Right lobe of liver (tissue), 6 donors: ENCODE measurements at regions not wholly inside any gene's neighbourhood (a gene's known extent, or its start where the extent isn't known, plus 50 kb on each side); places are given as distances from the start of the nearest gene placed in this dataset.

ENCODE experiments used
- ATAC-seq, 4 donors: fragments of 200-7000 bp; cut with Tn5 transposase; one replicate each; pipeline ENCODE4 v1.9.1; 2020; ENCODE audit warnings: mild to moderate bottlenecking in 4 of 4, moderate library complexity in 4 of 4
- DNase-seq, 3 donors: peaks; one replicate each; pipeline ENCODE4 v3.0.0-alpha.2; 2020
- H3K27ac ChIP-seq, 3 donors: fragments of 200-600 bp; one replicate each; pipeline ENCODE4 v1.8.0; 2022
- H3K27me3 ChIP-seq, 2 donors: fragments of 200-600 bp; one replicate each; pipeline ENCODE4 v1.8.0; 2022
- H3K36me3 ChIP-seq, 4 donors: fragments of 200-600 bp; sonication (generic) in 1 of 4; one replicate each; pipeline versions ENCODE4 v1.5.1 to v1.8.0; 2017 to 2022; ENCODE audit warnings: control low read depth in 1 of 4
- H3K4me1 ChIP-seq, 4 donors: fragments of 200-600 bp; sonication (generic) in 1 of 4; one replicate each; pipeline versions ENCODE4 v1.5.1 to v1.8.0; 2017 to 2022; ENCODE audit warnings: control low read depth in 1 of 4
- H3K4me3 ChIP-seq, 3 donors: fragments of 200-600 bp; one replicate each; pipeline ENCODE4 v1.8.0; 2022
- H3K9me3 ChIP-seq, 4 donors: fragments of 200-600 bp; sonication (generic) in 1 of 4; one replicate each; pipeline versions ENCODE4 v1.5.1 to v1.8.0; 2017 to 2022; ENCODE audit warnings: control low read depth in 1 of 4
- CTCF ChIP-seq, 4 donors: fragments of 200-600 bp in 3 of 4; fragments of 450-650 bp in 1 of 4; IDR thresholded peaks; one replicate each; pipeline versions ENCODE4 v1.5.1 to v1.8.0; 2016 to 2022; ENCODE audit warnings: antibody characterized with exemption in 4 of 4, mild to moderate bottlenecking in 2 of 4
- POLR2A ChIP-seq: fragments of 450-650 bp; IDR thresholded peaks from one replicate; pipeline ENCODE4 v1.6.1; 2017; ENCODE audit warnings: antibody characterized with exemption, mild to moderate bottlenecking
- WGBS: methylation state at CpG from one replicate; pipeline ENCODE4 v1.1.6; 2018; ENCODE audit warnings: low coverage, low lambda C conversion rate; ENCODE audit not compliant: insufficient coverage; ENCODE audit errors: missing lambda C conversion rate; 5-methylcytosine and 5-hydroxymethylcytosine counted together
- intact Hi-C, 2 donors: fragments of 100-400 bp; cut with DNase I; formaldehyde crosslinking; loops; one replicate each; pipeline versions ENCODE4 v1.11.2 to v1.14.1; 2022
- donor health status: DM: no; HTN: yes; CAD: no.
- donor health status: DM: no; HTN: no; CAD: no.
- donor health status: DM: no; HTN: no; CAD: no.
- donor health status: DM: no; HTN: yes; CAD: no.
- donor health status: DM: no; HTN: yes; CAD: no.

GRCh38 chr9:90114641-90115425, 510.0 kb downstream of the GADD45G start:
- intact Hi-C loops: no loop called here
- Histone ChIP-seq H3K9me3 (no peaks in the 10 kb centered on the region), H3K4me3 (no peak overlapping the region), H3K27ac (no peak overlapping the region), H3K27me3 (no peaks in the 10 kb centered on the region), H3K36me3 (no peaks in the 10 kb centered on the region), H3K4me1 (no peaks in the 10 kb centered on the region)
- ATAC-seq: no peak
- TF ChIP-seq POLR2A: no peak
- TF ChIP-seq CTCF (IDR thresholded peaks at IDR 0.05): no peak
- 79% methylated on average over 4 of the region's 4 CpGs for WGBS
- no peak for DNase-seq

GRCh38 chr9:90121762-90122161, 517.0 kb downstream of the GADD45G start:
- TF ChIP-seq CTCF (IDR thresholded peaks at IDR 0.05) (no peak), POLR2A (no peak)
- H3K4me3 ChIP-seq: no peak overlapping the region
- WGBS: 73% methylated on average over 7 of the region's 7 CpGs
- no peak for ATAC-seq
- no peaks in the 10 kb centered on the region for H3K4me1 ChIP-seq
- no peak overlapping the region for H3K27ac ChIP-seq
- intact Hi-C loops: no loop called here
- DNase-seq: no peak
- no peaks in the 10 kb centered on the region for H3K27me3 ChIP-seq
- no peaks in the 10 kb centered on the region for H3K36me3 ChIP-seq
- H3K9me3 ChIP-seq: no peaks in the 10 kb centered on the region

DNA sequence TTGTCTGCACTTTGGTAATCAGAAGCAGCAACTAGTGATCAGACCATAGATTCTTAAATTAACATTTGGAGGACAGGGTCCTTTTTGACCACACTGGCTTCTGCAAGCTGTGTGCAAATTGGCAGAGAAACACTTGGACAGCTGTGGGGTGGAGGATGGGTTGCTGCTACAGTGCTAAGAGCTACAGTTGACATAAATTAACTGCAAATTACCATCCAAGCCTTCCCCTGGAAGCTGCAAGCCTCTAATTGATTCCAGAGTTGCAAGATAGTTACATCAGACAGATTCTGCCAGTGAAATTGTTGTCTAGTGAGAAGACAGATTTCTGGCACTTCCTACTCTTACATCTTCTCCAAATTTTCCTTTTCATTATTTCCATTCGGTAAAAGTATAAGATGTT, 517.7 kb downstream of the DIRAS2 start:
- H3K27ac ChIP-seq: no peak overlapping the region
- no peaks in the 10 kb centered on the region for H3K9me3 ChIP-seq
- H3K27me3 ChIP-seq: no peaks in the 10 kb centered on the region
- no peaks in the 10 kb centered on the region for H3K36me3 ChIP-seq
- H3K4me1 ChIP-seq: no peaks in the 10 kb centered on the region
- DNase-seq (no peak), ATAC-seq (no peak)
- TF ChIP-seq POLR2A: no peak
- WGBS: 71% methylated on average over 1 of the region's 1 CpG
- H3K4me3 ChIP-seq: no peak overlapping the region
- intact Hi-C loops: no loop called here

- WGBS: 50% methylated on average over 1 of the region's 5 CpGs
- intact Hi-C loops: no loop called here
- no peaks in the 10 kb centered on the region for H3K4me1 ChIP-seq
- ATAC-seq (no peak), DNase-seq (no peak)
- no peaks in the 10 kb centered on the region for H3K36me3 ChIP-seq
- no peak overlapping the region for H3K4me3 ChIP-seq
- H3K9me3 ChIP-seq: no peaks in the 10 kb centered on the region
- H3K27me3 ChIP-seq: no peaks in the 10 kb centered on the region
- TF ChIP-seq POLR2A (no peak), CTCF (IDR thresholded peaks at IDR 0.05) (no peak)
- H3K27ac ChIP-seq: no peak overlapping the region
These were observed 514.7 kb downstream of the DIRAS2 start for GRCh38 chr9:90127923-90128322.

DNA sequence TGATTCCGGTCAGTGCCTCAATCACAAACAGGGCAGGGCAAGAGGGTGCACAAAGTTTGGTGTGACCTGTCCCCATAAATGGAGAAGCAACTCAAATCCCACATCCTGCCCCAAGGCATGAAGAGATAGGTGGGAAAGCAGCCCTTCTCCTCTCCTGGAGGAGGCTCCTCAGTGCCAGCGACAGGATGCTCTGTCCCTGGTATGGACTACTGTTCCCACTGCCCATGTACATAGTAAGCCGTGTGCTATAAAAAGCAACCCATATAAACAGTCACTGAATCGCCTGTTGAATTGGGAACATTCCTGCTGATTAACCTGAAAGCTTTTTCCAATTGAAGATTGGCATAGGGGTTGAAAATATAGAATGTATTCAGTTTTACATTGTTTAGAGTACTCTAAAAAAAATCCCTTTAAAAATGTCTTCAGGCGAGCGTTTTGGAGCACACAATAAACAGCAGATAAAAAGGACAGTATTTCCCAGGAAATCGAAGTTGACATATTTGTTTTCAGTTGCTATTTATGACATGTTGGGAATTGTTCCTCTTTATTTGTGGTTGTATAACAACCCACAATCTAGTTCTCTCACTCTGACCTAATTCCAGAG, 513.9 kb downstream of the DIRAS2 start:
- Histone ChIP-seq H3K4me3 (no peak overlapping the region), H3K27ac (no peak overlapping the region), H3K4me1 (no peaks in the 10 kb centered on the region), H3K9me3 (no peaks in the 10 kb centered on the region), H3K36me3 (no peaks in the 10 kb centered on the region), H3K27me3 (no peaks in the 10 kb centered on the region)
- DNase-seq (no peak), ATAC-seq (no peak)
- intact Hi-C loops: no loop called here
- no peak for TF ChIP-seq POLR2A
- TF ChIP-seq CTCF (IDR thresholded peaks at IDR 0.05): no peak
- WGBS: 60% methylated on average over 6 of the region's 7 CpGs
